ENCODE measurements at regions not wholly inside any gene's neighbourhood (a gene's known extent, or its start where the extent isn't known, plus 50 kb on each side); places are given as distances from the start of the nearest gene placed in this dataset.

DNA sequence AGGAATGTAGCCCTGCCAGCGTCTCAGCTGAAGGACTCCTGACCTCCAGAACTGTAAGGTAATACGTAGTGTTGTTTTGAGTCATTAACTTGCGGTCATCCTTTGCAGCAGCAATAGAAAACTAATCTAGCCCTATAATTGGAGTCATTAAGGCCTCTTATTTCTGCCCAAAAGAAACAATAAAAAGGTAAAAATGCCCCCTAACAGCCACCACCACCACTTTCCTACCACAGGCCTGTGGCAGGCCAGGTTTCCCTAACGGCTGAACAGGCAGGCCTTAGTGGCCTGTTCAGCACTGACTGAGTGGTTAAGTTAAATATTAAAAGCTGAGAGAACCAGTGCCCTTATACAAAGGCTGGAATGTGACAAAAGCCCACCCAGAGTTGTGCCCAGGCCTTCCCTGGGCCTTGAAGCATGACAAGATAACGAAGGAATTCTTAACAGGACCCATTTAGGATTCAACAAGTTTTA lies 286.5 kb upstream of the ERCC4 start:
- TF ChIP-seq, protein P1, sequence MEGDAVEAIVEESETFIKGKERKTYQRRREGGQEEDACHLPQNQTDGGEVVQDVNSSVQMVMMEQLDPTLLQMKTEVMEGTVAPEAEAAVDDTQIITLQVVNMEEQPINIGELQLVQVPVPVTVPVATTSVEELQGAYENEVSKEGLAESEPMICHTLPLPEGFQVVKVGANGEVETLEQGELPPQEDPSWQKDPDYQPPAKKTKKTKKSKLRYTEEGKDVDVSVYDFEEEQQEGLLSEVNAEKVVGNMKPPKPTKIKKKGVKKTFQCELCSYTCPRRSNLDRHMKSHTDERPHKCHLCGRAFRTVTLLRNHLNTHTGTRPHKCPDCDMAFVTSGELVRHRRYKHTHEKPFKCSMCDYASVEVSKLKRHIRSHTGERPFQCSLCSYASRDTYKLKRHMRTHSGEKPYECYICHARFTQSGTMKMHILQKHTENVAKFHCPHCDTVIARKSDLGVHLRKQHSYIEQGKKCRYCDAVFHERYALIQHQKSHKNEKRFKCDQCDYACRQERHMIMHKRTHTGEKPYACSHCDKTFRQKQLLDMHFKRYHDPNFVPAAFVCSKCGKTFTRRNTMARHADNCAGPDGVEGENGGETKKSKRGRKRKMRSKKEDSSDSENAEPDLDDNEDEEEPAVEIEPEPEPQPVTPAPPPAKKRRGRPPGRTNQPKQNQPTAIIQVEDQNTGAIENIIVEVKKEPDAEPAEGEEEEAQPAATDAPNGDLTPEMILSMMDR (conservative IDR thresholded peaks at IDR 0.05 in 1 of 2, IDR thresholded peaks at IDR 0.05 in 1 of 2; ENCODE audit: extremely low read depth in 1 of 2, insufficient read depth in 1 of 2, low read depth in 1 of 2, low read length in 2 of 2) = no peak
- no peak for TF ChIP-seq EZH2 (IDR thresholded peaks at IDR 0.05; ENCODE audit: borderline replicate concordance, low read length)
